Hematopoietic multipotent progenitor cell treated with erythropoietin and hydrocortisone succinate and interleukin-3 and kit ligand, for 17 days (in vitro differentiated cells): ENCODE measurements at regions not wholly inside any gene's neighbourhood (a gene's known extent, or its start where the extent isn't known, plus 50 kb on each side); places are given as distances from the start of the nearest gene placed in this dataset.
A peak's percentile ranks its signal among the peaks of the same experiment; 100 is the strongest.

Source experiments
- DNase-seq: peaks from one replicate; pipeline ENCODE4 v3.0.0-alpha.2; 2015; ENCODE audit warnings: low spot score

DNA sequence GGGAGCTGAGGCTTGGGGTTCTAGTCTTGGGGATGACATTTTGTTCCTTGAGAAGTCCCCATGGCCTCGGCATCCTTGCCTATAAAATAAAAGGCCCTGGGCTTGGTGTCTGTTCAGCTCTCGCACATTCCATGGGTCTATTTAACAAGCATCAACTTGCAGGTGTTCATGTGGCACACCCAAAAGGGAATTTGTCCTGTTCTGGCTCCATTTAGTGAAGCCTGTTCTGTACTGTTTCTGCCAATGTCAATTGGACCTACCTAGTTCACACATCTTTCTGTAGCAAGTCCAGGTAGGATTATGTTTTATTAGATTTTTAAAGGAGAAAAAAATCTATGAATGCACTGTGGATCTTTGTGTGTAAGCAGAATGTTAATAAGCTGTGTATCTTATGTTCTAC lies 262.0 kb downstream of the HIVEP2 start:
- no peak for DNase-seq

- DNase-seq: no peak
These were observed 261.2 kb downstream of the HIVEP2 start for GRCh38 chr6:142683714-142684141.

DNA sequence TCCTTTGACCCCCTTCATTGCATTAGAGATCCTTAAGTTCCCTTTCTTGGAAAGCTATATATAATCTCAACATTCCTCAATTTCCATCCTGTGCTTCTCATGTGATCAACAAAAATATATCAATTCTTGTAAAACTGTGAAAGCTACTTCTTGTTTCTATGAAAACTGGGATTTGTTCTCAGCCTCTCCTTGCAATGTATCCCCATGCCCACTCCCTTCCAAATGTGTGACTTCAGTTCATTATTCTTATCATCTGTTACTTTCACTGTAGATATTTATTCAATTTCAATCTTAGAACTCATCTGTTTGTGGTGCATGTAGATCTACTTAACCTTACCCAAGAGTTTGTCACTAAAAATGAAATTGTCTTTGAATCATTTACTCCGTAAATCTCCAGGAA lies 260.6 kb downstream of the HIVEP2 start:
- DNase-seq: no peak

DNA sequence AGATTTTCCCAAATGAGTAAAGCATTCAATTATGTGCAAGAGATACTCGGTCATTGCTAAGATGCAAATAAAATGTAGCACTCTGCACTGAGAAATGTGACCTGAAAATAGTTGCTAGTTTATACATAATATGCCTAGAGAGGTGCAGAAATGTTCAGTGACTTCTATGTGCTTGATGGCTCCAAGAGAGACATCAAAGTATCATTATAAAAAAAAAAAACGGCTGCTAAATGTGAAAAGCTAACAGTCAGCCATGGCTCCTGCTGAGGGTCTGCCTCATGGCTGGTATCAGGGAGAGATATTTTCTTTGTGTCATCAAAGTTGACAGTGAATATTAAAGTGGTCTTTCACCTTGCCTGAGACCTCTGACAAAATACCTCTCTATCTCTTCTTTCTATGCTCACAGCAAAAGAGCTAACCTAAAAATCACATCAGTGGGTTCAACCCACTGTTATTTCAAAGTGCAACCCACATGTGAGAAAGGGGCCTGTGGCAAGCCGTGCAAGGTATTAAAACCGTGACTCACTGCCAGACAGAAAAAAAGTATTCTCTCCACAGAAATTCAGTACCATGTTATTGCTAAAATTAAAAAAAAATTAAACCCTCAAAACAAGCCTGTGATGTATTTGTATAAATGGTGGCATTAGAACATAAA lies 259.0 kb downstream of the HIVEP2 start:
- no peak for DNase-seq

DNA sequence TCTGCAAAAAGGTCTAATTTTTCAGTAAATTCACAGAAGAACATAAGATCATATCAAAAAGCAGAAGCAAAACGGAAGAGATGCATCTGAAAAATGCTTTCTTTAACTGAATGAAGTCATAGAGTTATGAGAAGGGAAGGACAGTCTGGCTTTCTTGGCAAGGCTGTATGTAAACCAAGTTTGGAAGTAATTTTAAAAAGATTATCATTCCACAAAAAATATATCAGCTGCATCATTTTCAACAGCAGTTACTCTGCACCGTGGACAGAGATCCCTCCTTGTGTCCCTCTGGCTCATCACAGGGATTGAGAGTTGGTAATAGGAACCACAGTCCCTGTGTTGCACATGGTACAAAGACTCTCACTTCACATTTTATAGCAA lies 258.5 kb downstream of the HIVEP2 start:
- DNase-seq: no peak

DNA sequence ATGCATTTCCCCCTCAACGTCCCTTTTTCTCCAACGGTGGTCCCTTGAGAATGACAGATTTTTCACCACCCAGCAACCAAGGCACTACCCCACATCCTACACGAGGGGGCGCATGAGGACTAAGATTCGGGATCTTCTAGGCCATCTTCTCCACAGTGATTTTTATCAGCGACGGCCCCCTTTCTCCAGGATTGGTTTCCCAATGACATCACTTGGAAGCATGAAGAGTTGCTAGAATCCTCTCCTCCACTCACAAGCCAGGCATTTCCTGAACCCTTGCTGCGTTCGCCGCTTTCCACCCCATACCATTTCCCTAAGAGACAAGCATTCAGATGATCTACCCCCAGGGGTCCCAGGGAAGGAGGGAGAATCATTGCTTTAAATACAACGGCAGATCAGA lies 252.0 kb downstream of the HIVEP2 start:
- peak; percentile 18 for DNase-seq

DNA sequence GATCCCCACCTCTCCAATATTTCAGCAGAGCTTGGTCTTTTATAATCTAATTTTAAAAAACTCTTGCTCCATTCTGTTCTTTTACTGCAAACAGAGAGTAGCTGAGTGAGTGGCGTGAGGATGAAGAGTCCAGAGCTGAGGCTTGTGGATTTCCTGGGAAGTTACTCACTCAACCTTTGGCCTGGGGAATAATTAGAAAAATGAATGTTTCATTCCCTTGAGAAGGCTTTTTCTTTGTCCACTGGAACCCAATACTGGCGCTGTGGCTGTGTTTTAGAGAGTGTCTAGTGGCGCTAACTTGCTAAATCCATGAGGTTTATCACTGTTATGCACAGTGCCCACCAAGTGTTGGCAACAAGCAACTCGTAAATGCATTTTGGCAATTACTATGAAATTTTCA lies 251.5 kb downstream of the HIVEP2 start:
- no peak for DNase-seq

DNA sequence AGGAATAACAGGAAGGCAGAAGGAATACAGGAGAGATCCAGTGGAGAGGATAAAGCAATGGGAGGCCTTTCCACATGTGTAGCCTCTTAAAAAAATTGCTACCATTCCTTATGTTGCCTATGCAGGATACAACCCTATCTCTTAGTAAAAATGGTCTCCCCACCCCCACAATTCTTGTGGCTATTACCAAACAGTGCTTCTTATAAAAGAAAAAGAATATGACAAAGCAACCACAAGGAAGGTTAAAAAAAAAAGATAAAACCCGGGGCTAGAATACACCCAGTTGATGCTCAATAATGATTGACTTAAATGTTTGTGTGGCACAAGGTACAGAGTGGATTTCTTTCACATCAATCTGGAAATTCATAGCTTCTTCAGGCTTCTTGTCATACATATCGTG lies 250.9 kb downstream of the HIVEP2 start:
- no peak for DNase-seq

GRCh38 chr6:142695016-142695415 lies 250.0 kb downstream of the HIVEP2 start:
- no peak for DNase-seq

DNA sequence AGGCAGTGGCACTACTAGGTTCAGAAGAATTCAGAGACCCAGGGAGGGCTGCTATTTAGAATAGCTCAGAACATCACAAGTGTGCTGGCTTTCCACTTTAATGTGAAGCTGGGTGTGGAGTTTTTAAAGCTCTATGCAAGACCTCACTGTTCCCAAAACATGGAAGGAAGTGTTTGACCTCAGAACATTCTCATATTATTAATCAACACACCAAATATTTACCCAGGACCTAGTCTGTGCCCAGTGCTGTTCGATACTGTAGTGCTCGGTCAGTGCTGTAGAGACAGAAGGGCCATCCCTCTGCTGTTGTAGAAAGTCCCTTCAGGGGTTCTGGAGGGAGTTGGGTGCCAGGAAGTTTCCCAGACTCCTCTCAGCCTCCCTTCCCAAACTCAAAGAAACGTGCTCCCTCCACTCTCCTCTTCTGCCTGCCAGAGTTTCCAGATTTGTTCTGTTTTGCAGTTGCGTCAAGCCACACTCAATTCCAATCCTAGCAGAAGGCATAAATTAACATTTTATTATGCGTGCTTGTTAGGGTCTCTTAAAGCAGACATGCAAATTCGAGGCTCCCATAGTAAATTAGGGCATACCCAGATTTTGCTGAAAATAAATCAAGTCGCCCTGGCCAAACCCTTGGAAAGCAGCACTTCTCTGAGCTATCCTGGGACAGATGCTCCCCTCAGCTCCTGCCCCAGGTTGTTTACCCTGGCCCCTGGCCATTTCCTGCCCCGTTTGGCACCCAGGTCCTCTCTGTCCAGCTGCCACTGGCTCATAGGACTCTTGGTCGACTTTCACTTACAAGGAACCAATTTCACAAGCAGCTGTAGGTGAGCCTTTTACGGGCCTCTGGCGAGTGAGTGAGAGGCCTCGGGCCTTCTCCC lies 248.6 kb downstream of the HIVEP2 start:
- no peak for DNase-seq

- no peak for DNase-seq
These were observed 248.0 kb downstream of the HIVEP2 start for GRCh38 chr6:142697001-142697335.

DNA sequence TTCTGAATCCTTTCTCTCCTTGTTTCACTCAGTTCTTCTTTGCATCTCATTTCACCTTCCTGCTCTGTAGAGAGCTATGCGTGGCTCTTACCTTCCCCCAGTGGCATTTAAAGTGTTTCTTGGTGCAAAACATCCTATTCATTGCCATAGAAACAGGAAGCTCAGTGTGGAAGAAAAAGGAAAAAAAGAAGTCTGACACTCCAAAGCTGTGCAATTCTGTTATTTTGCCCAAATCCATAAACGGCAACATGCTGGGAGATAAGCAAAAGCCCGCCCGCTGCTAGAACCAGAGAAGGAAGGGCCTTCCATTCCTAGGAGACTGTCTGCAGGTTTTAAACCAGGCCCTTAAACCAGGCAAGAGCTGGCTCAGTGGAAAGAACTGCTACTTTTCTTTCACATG lies 247.1 kb downstream of the HIVEP2 start:
- no peak for DNase-seq

DNA sequence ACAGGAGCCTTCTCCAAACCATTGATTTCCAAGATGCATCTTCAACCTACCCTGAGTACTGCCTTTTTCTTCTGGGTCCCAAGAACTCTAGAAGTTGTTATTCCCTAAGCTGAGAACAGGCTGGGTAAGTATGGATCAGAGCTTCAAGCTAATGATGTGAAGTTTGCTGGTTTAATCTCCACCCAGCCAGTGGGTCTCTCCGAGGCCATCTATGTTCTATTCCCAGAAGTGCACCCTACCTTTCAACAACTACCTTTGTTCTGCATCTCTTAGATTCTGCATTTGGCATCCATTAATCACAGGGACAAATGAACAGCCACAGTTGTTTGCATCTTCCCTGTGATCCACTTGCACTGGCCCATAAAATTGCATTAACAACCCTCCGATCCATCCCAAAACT lies 246.2 kb downstream of the HIVEP2 start:
- DNase-seq: no peak

DNA sequence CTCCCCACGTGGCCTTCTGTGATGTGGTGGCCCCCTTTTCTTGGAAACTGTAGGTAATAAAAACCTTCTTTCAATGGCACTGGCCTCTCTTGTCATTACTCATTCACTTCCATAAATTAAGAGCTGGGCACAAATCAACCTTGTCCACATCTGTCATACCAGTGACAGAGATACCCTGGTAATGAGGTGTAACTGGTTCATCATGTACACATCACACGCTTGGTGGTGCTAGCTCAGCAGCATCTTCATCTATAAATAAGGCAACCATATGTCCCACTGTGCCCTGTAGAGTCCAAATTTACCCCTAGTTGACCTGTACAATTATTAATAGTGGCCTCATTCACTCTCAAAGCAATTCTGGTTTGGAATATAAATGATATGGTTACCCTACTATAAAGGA lies 245.6 kb downstream of the HIVEP2 start:
- no peak for DNase-seq

GRCh38 chr6:142700032-142700431 lies 244.9 kb downstream of the HIVEP2 start:
- DNase-seq: no peak

DNA sequence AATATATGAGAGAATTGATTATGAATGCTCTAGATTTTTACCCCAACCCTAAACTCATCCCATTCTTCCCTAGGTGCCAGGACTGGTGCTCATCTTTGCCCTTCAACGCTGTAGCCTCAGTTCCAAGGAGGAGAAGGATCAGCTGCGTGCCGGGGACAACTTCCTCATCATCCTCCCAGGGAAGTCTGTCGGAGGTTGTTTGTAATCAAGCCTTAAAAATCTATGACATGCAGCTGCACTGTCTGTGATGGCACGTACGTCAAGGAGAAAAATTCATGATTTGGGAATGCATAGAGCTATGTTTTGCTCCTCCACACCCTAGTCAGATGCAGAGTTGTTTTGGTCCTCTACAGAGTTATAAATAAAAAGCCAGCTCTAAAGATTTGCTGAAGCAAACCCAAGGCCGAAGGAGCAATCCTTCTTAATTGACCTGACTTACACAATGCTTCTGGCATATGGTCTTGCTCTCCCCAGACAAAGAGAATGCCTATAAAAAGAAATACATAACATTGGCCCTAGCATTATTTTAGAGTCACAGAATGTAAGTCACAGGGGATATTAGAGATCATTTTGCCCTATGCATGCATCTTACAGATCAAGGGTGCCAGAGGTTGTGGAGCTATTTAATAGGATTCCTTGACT lies 244.2 kb downstream of the HIVEP2 start:
- no peak for DNase-seq
